MCF 10A (cell line): ENCODE measurements at regions not wholly inside any gene's neighbourhood (a gene's known extent, or its start where the extent isn't known, plus 50 kb on each side); places are given as distances from the start of the nearest gene placed in this dataset.

Experiments used
- BruUV-seq: library from RNA; stranded (reverse); fragments of 400-500 nt; replicated peaks from 2 replicates; lab custom pipeline; 2021; lab: Mats Ljungman, UMichigan
- CTCF ChIA-PET: fragments of 300-600 bp; sonication (Branson Sonifier 250); formaldehyde crosslinking; extraction: SDS; loops from one replicate; lab custom pipeline; 2021; ENCODE audit warnings: antibody characterized with exemption, inconsistent platforms; lab: Yijun Ruan, JAX
- POLR2A ChIA-PET: fragments of 300-600, 350-650 bp; sonication (Branson Sonifier 250); formaldehyde crosslinking; extraction: SDS; loops from one replicate; lab custom pipeline; 2020; ENCODE audit warnings: antibody characterized with exemption, inconsistent platforms; lab: Yijun Ruan, JAX
- DNase-seq: peaks from one replicate; pipeline ENCODE4 v3.0.0-alpha.2; 2018; ENCODE audit not compliant: unreplicated experiment
- H3K27ac Mint-ChIP-seq: one replicate; pipeline ENCODE4 v1.8.0; 2022; ENCODE audit warnings: mild to moderate bottlenecking, low read depth, mixed read lengths; ENCODE audit not compliant: unreplicated experiment
- H3K27me3 Mint-ChIP-seq: one replicate; pipeline ENCODE4 v1.8.0; 2022; ENCODE audit warnings: mixed read lengths; ENCODE audit not compliant: insufficient read depth, unreplicated experiment
- H3K36me3 Mint-ChIP-seq: one replicate; pipeline ENCODE4 v1.8.0; 2022; ENCODE audit warnings: mild to moderate bottlenecking, moderate library complexity, mixed read lengths; ENCODE audit not compliant: insufficient read depth, unreplicated experiment
- H3K4me1 Mint-ChIP-seq: one replicate; pipeline ENCODE4 v1.8.0; 2022; ENCODE audit warnings: mixed read lengths; ENCODE audit not compliant: insufficient read depth, unreplicated experiment
- H3K4me3 Mint-ChIP-seq: one replicate; pipeline ENCODE4 v1.8.0; 2022; ENCODE audit warnings: mild to moderate bottlenecking, moderate library complexity, mixed read lengths; ENCODE audit not compliant: unreplicated experiment
- H3K9me3 Mint-ChIP-seq: one replicate; pipeline ENCODE4 v1.8.0; 2022; ENCODE audit warnings: mixed read lengths; ENCODE audit not compliant: unreplicated experiment
- intact Hi-C: fragments of 100-400 bp; cut with micrococcal nuclease; formaldehyde crosslinking; loops from 2 replicates; pipeline ENCODE4 v1.14.1; 2022
- TF ChIP-seq, protein P1 (sequence below): fragments of 200-600 bp; IDR thresholded peaks from one replicate; pipeline ENCODE4 v1.8.0; 2022; ENCODE audit warnings: antibody characterized with exemption, mild to moderate bottlenecking; ENCODE audit not compliant: unreplicated experiment

DNA sequence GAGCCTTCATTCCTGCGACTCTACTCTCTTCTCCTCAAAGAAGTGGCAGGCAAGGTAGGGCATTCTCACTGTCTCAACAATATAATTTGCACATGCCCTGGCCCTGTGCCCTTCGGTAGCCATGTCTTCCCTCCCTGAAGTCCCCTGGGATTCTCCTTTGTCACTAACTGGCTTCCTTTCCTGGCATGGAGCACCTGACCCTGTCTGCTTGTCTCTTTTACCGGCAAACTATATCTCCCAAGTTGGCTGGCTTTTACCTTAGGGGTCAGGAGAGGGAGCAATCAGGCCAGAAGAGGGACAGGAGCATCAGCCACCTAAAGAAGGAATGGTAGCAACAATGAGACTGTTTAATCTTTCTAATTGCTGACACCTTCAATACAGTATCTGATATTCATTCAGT lies 51.9 kb upstream of the RMDN2 start:
- no peak for DNase-seq
- Mint-ChIP-seq H3K4me3 (no peak overlapping the region), H3K27me3 (peaks cover 15% of the 10 kb centered on the region), H3K4me1 (peaks cover 14% of the 10 kb centered on the region), H3K36me3 (no peaks in the 10 kb centered on the region), H3K9me3 (no peaks in the 10 kb centered on the region), H3K27ac (no peak overlapping the region)
- BruUV-seq, result no TSS peak
- POLR2A ChIA-PET, result interaction anchor here (2.1 kb wide), 1 partner anchor 19 kb away, joined by 6 read pairs; no protein-coding TSS in a partner anchor
- intact Hi-C loops, result no loop called here
- CTCF ChIA-PET, result interaction anchor here (2.1 to 10.5 kb wide), 4 partner anchors 18 to 477 kb away, joined by 7 to 172 read pairs (median 54); no protein-coding TSS in a partner anchor
- TF ChIP-seq, protein P1, sequence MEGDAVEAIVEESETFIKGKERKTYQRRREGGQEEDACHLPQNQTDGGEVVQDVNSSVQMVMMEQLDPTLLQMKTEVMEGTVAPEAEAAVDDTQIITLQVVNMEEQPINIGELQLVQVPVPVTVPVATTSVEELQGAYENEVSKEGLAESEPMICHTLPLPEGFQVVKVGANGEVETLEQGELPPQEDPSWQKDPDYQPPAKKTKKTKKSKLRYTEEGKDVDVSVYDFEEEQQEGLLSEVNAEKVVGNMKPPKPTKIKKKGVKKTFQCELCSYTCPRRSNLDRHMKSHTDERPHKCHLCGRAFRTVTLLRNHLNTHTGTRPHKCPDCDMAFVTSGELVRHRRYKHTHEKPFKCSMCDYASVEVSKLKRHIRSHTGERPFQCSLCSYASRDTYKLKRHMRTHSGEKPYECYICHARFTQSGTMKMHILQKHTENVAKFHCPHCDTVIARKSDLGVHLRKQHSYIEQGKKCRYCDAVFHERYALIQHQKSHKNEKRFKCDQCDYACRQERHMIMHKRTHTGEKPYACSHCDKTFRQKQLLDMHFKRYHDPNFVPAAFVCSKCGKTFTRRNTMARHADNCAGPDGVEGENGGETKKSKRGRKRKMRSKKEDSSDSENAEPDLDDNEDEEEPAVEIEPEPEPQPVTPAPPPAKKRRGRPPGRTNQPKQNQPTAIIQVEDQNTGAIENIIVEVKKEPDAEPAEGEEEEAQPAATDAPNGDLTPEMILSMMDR, result no peak

- POLR2A ChIA-PET, result no interaction called here
- no peak for DNase-seq
- CTCF ChIA-PET, result interaction anchor here (1.3 to 10.5 kb wide), 5 partner anchors 9 to 477 kb away, joined by 4 to 172 read pairs (median 92); no protein-coding TSS in a partner anchor
- Mint-ChIP-seq H3K9me3 (no peaks in the 10 kb centered on the region), H3K36me3 (no peaks in the 10 kb centered on the region), H3K27ac (no peak overlapping the region), H3K27me3 (peaks cover 12% of the 10 kb centered on the region), H3K4me1 (peaks cover 14% of the 10 kb centered on the region), H3K4me3 (no peak overlapping the region)
- intact Hi-C loops, result no loop called here
- TF ChIP-seq, protein P1, result no peak
- no TSS peak for BruUV-seq
These were observed 51.2 kb upstream of the RMDN2 start for GRCh38 chr2:37873749-37874330.

GRCh38 chr2:37874470-37874869 lies 50.6 kb upstream of the RMDN2 start:
- Mint-ChIP-seq H3K4me3 (no peak overlapping the region), H3K27ac (no peak overlapping the region), H3K9me3 (no peaks in the 10 kb centered on the region), H3K4me1 (peaks cover 14% of the 10 kb centered on the region), H3K36me3 (no peaks in the 10 kb centered on the region), H3K27me3 (peaks cover 12% of the 10 kb centered on the region)
- TF ChIP-seq, protein P1, result no peak
- intact Hi-C loops, result no loop called here
- no TSS peak for BruUV-seq
- ChIA-PET POLR2A (no interaction called here), CTCF (interaction anchor here (0.7 to 10.5 kb wide), 7 partner anchors 9 to 477 kb away, joined by 3 to 172 read pairs (median 4); no protein-coding TSS in a partner anchor)
- DNase-seq, result no peak
